Cardiac muscle cell (in vitro differentiated cells and primary cell): ENCODE measurements at regions not wholly inside any gene's neighbourhood (a gene's known extent, or its start where the extent isn't known, plus 50 kb on each side); places are given as distances from the start of the nearest gene placed in this dataset.

ENCODE experiments used
- DNase-seq, 2 donors: peaks; one replicate each; pipeline versions ENCODE4 v3.0.0 to v3.0.0-alpha.2; 2010 to 2017; ENCODE audit warnings: low read depth in 1 of 2, low spot score in 1 of 2
- H3K27ac ChIP-seq: fragments of 200-600 bp; sonication (generic); 2 replicates; pipeline ENCODE4 v1.5.1; 2016
- H3K27me3 ChIP-seq: fragments of 200-600 bp; sonication (generic); 2 replicates; pipeline ENCODE4 v1.6.0; 2016; ENCODE audit warnings: control low read depth
- H3K36me3 ChIP-seq: fragments of 200-600 bp; sonication (generic); 2 replicates; pipeline ENCODE4 v1.5.1; 2016; ENCODE audit warnings: control low read depth
- H3K4me1 ChIP-seq: fragments of 200-600 bp; sonication (generic); 2 replicates; pipeline ENCODE4 v1.8.1; 2017; ENCODE audit warnings: low read depth, mild to moderate bottlenecking, mixed run types
- H3K4me3 ChIP-seq: fragments of 200-600 bp; sonication (generic); 2 replicates; pipeline ENCODE4 v1.5.1; 2016; ENCODE audit warnings: mild to moderate bottlenecking
- H3K9me3 ChIP-seq: fragments of 200-600 bp; sonication (generic); 2 replicates; pipeline ENCODE4 v1.5.1; 2017; ENCODE audit warnings: low read depth, mild to moderate bottlenecking, control low read depth
- TF ChIP-seq, protein P1 (sequence below): IDR thresholded peaks from 2 replicates; pipeline ENCODE4 v1.5.1; 2012; ENCODE audit warnings: low read depth, mild to moderate bottlenecking, low read length

DNA sequence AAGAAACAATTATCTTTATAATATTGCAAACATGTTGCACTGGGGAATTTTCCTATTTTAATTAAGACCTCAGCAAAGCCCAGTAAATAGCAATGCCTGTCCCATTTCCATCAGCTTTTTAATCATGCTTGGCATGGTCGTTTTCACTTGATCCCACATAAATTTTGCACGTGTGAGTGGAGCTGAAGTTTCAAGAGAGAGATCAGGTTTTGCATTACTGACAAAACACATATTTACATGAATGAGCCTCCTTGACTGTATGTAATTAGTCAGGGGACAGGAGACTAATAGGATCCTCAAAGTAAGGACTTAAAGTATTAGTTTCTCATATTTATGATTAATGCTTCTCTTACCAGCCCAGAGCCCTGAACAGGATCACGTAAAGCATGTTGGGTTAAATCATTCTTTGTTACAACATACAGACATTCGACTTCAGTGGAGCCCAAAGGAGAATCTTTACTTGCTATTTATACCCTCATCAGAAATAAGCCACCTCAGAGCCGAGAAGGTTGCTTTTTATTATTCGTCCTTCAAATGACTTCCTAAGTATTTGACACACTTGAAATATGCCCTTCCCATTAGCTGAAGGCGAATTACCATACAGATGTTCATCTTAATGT is 711.3 kb downstream of the GALR1 start:
- no peaks in the 10 kb centered on the region for H3K9me3 ChIP-seq
- DNase-seq, result no peak
- no peak overlapping the region for H3K27ac ChIP-seq
- H3K4me1 ChIP-seq, result no peaks in the 10 kb centered on the region
- no peaks in the 10 kb centered on the region for H3K27me3 ChIP-seq
- H3K36me3 ChIP-seq, result no peaks in the 10 kb centered on the region
- TF ChIP-seq, protein P1, sequence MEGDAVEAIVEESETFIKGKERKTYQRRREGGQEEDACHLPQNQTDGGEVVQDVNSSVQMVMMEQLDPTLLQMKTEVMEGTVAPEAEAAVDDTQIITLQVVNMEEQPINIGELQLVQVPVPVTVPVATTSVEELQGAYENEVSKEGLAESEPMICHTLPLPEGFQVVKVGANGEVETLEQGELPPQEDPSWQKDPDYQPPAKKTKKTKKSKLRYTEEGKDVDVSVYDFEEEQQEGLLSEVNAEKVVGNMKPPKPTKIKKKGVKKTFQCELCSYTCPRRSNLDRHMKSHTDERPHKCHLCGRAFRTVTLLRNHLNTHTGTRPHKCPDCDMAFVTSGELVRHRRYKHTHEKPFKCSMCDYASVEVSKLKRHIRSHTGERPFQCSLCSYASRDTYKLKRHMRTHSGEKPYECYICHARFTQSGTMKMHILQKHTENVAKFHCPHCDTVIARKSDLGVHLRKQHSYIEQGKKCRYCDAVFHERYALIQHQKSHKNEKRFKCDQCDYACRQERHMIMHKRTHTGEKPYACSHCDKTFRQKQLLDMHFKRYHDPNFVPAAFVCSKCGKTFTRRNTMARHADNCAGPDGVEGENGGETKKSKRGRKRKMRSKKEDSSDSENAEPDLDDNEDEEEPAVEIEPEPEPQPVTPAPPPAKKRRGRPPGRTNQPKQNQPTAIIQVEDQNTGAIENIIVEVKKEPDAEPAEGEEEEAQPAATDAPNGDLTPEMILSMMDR, result no peak
- H3K4me3 ChIP-seq, result no peak overlapping the region

DNA sequence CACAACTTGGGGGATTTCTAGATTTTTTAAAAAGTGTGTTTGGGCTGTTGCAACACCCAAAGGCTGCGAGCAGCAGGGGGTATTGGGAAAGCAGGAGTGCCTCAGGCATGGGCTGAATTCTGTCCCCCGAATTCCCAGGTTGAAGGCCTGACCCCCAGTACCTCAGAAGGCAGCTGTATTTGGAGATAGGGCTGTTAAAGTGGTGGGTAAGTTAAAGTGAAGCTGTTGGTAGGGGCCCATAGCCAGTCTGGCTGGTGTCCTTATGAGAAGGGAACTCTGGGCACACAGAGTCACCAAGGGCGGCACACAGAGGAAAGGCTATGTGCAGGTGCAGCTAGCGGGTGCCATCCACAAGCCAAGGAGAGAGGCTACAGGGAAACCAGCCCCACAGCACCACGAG is 717.4 kb downstream of the GALR1 start:
- Histone ChIP-seq H3K36me3 (no peaks in the 10 kb centered on the region), H3K9me3 (no peaks in the 10 kb centered on the region), H3K4me1 (no peaks in the 10 kb centered on the region), H3K27ac (no peak overlapping the region), H3K4me3 (no peak overlapping the region), H3K27me3 (no peaks in the 10 kb centered on the region)
- TF ChIP-seq, protein P1, result no peak
- DNase-seq, result no peak

DNA sequence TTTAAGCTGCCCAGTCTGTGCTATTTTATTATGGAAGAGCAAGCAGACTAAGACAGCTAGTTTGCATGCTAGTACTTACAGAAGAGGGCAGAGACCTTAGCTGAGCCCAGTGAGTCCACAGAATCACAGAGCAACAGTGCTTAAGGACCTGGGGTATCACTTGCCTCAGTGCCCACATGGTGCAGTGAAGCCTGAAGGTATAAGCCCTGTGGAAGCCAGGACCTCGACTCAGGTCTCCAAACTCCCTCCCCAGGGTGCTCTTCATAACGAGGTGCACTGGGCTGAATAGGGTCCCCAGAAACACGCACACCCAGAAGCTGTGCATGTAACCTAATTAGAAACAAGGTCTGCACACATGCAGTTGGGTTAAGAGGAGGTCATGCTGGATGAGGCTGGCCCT is 718.1 kb downstream of the GALR1 start:
- Histone ChIP-seq H3K4me1 (no peaks in the 10 kb centered on the region), H3K27me3 (no peaks in the 10 kb centered on the region), H3K4me3 (no peak overlapping the region), H3K36me3 (no peaks in the 10 kb centered on the region), H3K9me3 (no peaks in the 10 kb centered on the region), H3K27ac (no peak overlapping the region)
- DNase-seq, result no peak
- TF ChIP-seq, protein P1, result no peak

DNA sequence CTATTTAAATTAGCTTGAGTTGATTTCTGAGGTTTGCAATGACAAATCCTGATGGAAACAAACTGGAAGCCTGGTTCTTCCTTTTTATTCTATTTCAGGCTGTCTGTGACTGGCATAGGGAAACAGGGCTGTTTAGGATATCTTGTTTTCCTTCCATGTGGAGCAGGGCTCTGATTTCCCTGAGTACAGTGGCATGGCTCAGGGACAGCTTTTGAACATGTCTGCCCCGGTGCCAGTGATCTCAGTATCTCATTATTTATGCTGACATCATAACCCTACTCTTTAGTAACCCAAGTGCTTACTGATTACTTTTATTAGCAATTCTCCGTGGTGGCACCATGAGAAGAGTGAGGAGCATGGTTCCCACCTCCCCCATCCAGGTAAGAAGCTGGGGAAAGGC is 720.3 kb downstream of the GALR1 start:
- no peak overlapping the region for H3K27ac ChIP-seq
- no peaks in the 10 kb centered on the region for H3K27me3 ChIP-seq
- H3K4me3 ChIP-seq, result no peak overlapping the region
- no peak for DNase-seq
- no peaks in the 10 kb centered on the region for H3K9me3 ChIP-seq
- no peaks in the 10 kb centered on the region for H3K36me3 ChIP-seq
- TF ChIP-seq, protein P1, result no peak
- no peaks in the 10 kb centered on the region for H3K4me1 ChIP-seq

DNA sequence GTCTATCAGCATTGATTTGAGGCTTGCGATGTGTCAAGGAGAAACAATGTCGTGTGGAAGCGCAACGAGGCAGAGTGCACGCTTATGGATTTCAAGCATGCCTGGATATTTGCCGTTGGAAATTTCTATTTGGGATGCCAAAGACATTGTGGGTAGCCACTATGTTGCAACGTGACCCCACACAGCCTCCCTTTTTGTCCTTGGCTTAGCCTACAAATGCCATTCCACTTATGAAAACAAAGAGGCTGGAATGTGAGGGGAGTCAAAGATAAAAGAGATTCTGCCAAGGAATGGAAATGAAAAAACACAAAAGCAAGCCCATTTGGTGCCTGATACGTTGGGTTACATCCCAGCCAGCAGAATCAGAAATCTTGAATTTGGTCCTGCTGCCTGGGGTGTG is 721.2 kb downstream of the GALR1 start:
- Histone ChIP-seq H3K36me3 (no peaks in the 10 kb centered on the region), H3K27me3 (no peaks in the 10 kb centered on the region), H3K4me1 (no peaks in the 10 kb centered on the region), H3K4me3 (no peak overlapping the region), H3K9me3 (no peaks in the 10 kb centered on the region), H3K27ac (no peak overlapping the region)
- TF ChIP-seq, protein P1, result no peak
- no peak for DNase-seq

DNA sequence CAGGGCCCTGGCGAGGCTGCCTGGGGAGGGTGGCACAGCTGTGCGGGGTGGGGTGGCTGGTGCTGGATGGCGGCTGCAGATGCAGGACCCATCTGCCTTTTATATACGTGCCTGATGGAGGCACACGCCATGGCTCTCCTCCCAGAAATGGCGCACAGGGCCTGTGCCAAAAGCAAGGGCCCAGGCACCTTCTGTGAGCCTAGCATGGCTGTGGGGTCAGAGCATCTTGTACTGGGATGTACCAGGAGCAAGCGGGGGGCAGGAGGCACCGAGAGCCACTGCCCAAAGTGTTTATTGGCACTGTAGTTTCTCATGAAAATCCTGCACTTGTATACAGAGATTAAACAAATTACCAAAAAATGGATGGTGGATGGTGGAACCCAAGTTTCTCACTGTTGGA is 724.1 kb downstream of the GALR1 start:
- no peaks in the 10 kb centered on the region for H3K4me1 ChIP-seq
- H3K4me3 ChIP-seq, result no peak overlapping the region
- no peaks in the 10 kb centered on the region for H3K36me3 ChIP-seq
- H3K9me3 ChIP-seq, result no peaks in the 10 kb centered on the region
- H3K27me3 ChIP-seq, result no peaks in the 10 kb centered on the region
- no peak for DNase-seq
- TF ChIP-seq, protein P1, result no peak
- H3K27ac ChIP-seq, result no peak overlapping the region
